Spleen (tissue), 11 donors: ENCODE measurements at regions not wholly inside any gene's neighbourhood (a gene's known extent, or its start where the extent isn't known, plus 50 kb on each side); places are given as distances from the start of the nearest gene placed in this dataset.

Experiments used
- DNase-seq: peaks from one replicate; pipeline ENCODE4 v3.0.0-alpha.2; 2020
- H3K27ac ChIP-seq, 8 donors: fragments of 200-600 bp; sonication (generic) in 7 of 8; 1 replicate in 4 of 8; 2 replicates in 4 of 8; pipeline versions ENCODE4 v1.5.0 to v1.8.0; 2016 to 2021; ENCODE audit warnings: inconsistent platforms in 4 of 8, mild to moderate bottlenecking in 4 of 8, moderate library complexity in 1 of 8
- H3K27me3 ChIP-seq, 7 donors: fragments of 200-600 bp; sonication (generic) in 6 of 7; replicated peaks in 1 of 7; 1 replicate in 4 of 7; 2 replicates in 3 of 7; pipeline versions ENCODE4 v1.5.0 to v1.8.0; 2016 to 2021; ENCODE audit warnings: inconsistent platforms in 3 of 7, mild to moderate bottlenecking in 1 of 7
- H3K36me3 ChIP-seq, 6 donors: fragments of 200-600 bp; sonication (generic) in 5 of 6; 1 replicate in 4 of 6; 2 replicates in 2 of 6; pipeline versions ENCODE4 v1.5.0 to v1.8.0; 2016 to 2021; ENCODE audit warnings: inconsistent platforms in 2 of 6
- H3K4me1 ChIP-seq, 6 donors: fragments of 200-600 bp; sonication (generic) in 5 of 6; 1 replicate in 3 of 6; 2 replicates in 3 of 6; pipeline versions ENCODE4 v1.5.0 to v1.8.0; 2016 to 2021; ENCODE audit warnings: inconsistent platforms in 3 of 6
- H3K4me3 ChIP-seq, 8 donors: fragments of 200-600 bp; sonication (generic) in 7 of 8; 1 replicate in 4 of 8; 2 replicates in 4 of 8; pipeline versions ENCODE4 v1.5.0 to v1.8.0; 2016 to 2021; ENCODE audit warnings: inconsistent platforms in 4 of 8, mild to moderate bottlenecking in 4 of 8, moderate library complexity in 2 of 8
- H3K9me3 ChIP-seq, 8 donors: fragments of 200-600 bp; sonication (generic) in 7 of 8; 1 replicate in 4 of 8; 2 replicates in 4 of 8; pipeline versions ENCODE4 v1.5.0 to v1.8.0; 2016 to 2021; ENCODE audit warnings: inconsistent platforms in 4 of 8
- CTCF ChIP-seq, 11 experiments: fragments of 200-600 bp in 7 of 11; fragments of 450-650 bp in 4 of 11; sonication (generic) in 4 of 11; IDR thresholded peaks in 8 of 11; conservative IDR thresholded peaks in 3 of 11; 1 replicate in 7 of 11; 2 replicates in 4 of 11; pipeline versions ENCODE4 v1.4.0 to v1.8.0; 2016 to 2021; ENCODE audit warnings: antibody characterized with exemption in 11 of 11, inconsistent platforms in 4 of 11, mild to moderate bottlenecking in 1 of 11
- POLR2A ChIP-seq, 3 donors: fragments of 450-650 bp; IDR thresholded peaks; one replicate each; pipeline ENCODE4 v1.5.1; 2017; ENCODE audit warnings: antibody characterized with exemption in 3 of 3, mild to moderate bottlenecking in 1 of 3
- POLR2AphosphoS5 ChIP-seq, 3 donors: sonication (generic); formaldehyde crosslinking; IDR thresholded peaks; one replicate each; pipeline ENCODE4 v1.5.1; 2017; ENCODE audit warnings: antibody characterized with exemption in 3 of 3
- WGBS, 5 donors: extraction: QIAGEN DNeasy Blood & Tissue Kit in 3 of 5; methylation state at CpG; one replicate each; pipeline versions ENCODE4 v1.1.5 to v1.1.7; 2013 to 2018; 5-methylcytosine and 5-hydroxymethylcytosine counted together
- intact Hi-C: fragments of 100-400 bp; cut with DNase I; formaldehyde crosslinking; loops from one replicate; pipeline ENCODE4 v1.15.0; 2023; ENCODE audit warnings: low total_unique reads
- donor health status: healthy with polysubstance abuse.
- donor health status: DM: no; HTN: no; CAD: no; lungs with moderate emphysema.
- donor health status: DM: no; HTN: no; CAD: no.
- donor health status: Bipolar disorder and iron deficiency.
- donor health status: healthy.
- donor health status: DM: no; HTN: no; CAD: no.
- donor health status: DM: yes; HTN: yes; CAD: no.

- H3K4me3 ChIP-seq: no peak overlapping the region
- intact Hi-C loops: loop anchor here (10.0 kb wide), 1 partner anchor 52 kb away; the partner anchor contains the start of gene NABP1
- peak overlapping the region in 3 of 8 donors; percentile 12 to 45 (median 16) for H3K27ac ChIP-seq
- no peaks in the 10 kb centered on the region for H3K9me3 ChIP-seq
- DNase-seq: no peak
- no peaks in the 10 kb centered on the region for H3K27me3 ChIP-seq
- no peak for TF ChIP-seq POLR2A (IDR thresholded peaks at IDR 0.05)
- TF ChIP-seq CTCF (IDR thresholded peaks at IDR 0.05 in 8 of 11, conservative IDR thresholded peaks at IDR 0.05 in 3 of 11): no peak
- TF ChIP-seq POLR2AphosphoS5 (IDR thresholded peaks at IDR 0.05): no peak
- H3K4me1 ChIP-seq: peaks cover 5 to 64% (median 17%) of the 10 kb centered on the region in 6 donors
- WGBS, 5 donors: 79 to 82% (median 80%) methylated on average over 5 of the region's 5 CpGs
- H3K36me3 ChIP-seq: no peaks in the 10 kb centered on the region
Measured at GRCh38 chr2:191622374-191623320, 55.3 kb upstream of the NABP1 start.

- no peaks in the 10 kb centered on the region for H3K27me3 ChIP-seq
- H3K27ac ChIP-seq: peak overlapping the region in 6 of 8 donors; percentile 23 to 77 (median 57)
- peak; percentile 83 for DNase-seq
- WGBS, 5 donors: 23 to 45% (median 36%) methylated on average over 3 of the region's 3 CpGs
- intact Hi-C loops: loop anchor here (10.0 kb wide), 1 partner anchor 50 kb away; the partner anchor contains the start of gene NABP1
- no peaks in the 10 kb centered on the region for H3K9me3 ChIP-seq
- H3K4me3 ChIP-seq: peak overlapping the region in 1 of 8 donors; percentile 22
- H3K36me3 ChIP-seq: no peaks in the 10 kb centered on the region
- TF ChIP-seq POLR2A (IDR thresholded peaks at IDR 0.05): no peak
- peak in 1 of 3 donors; percentile 62 for TF ChIP-seq POLR2AphosphoS5 (IDR thresholded peaks at IDR 0.05)
- no peak for TF ChIP-seq CTCF (IDR thresholded peaks at IDR 0.05 in 8 of 11, conservative IDR thresholded peaks at IDR 0.05 in 3 of 11)
- peaks cover 0 to 52% (median 8%) of the 10 kb centered on the region in 6 donors for H3K4me1 ChIP-seq
Measured at GRCh38 chr2:191625016-191625415, 52.9 kb upstream of the NABP1 start.

GRCh38 chr2:191625446-191625845 lies 52.5 kb upstream of the NABP1 start:
- WGBS, 5 donors: 24 to 56% (median 40%) methylated on average over 2 of the region's 2 CpGs
- H3K27ac ChIP-seq: peak overlapping the region in 5 of 8 donors; percentile 23 to 77 (median 66)
- no peaks in the 10 kb centered on the region for H3K9me3 ChIP-seq

More at GRCh38 chr2:191625446-191625845, 52.5 kb upstream of the NABP1 start:
- intact Hi-C loops: loop anchor here (10.0 kb wide), 1 partner anchor 49 kb away; the partner anchor contains the start of gene NABP1
- TF ChIP-seq CTCF (IDR thresholded peaks at IDR 0.05 in 8 of 11, conservative IDR thresholded peaks at IDR 0.05 in 3 of 11) (no peak), POLR2AphosphoS5 (IDR thresholded peaks at IDR 0.05) (no peak), POLR2A (IDR thresholded peaks at IDR 0.05) (no peak)
- H3K36me3 ChIP-seq: no peaks in the 10 kb centered on the region
- no peak for DNase-seq
- peaks cover 0 to 50% (median 8%) of the 10 kb centered on the region in 6 donors for H3K4me1 ChIP-seq
- H3K4me3 ChIP-seq: peak overlapping the region in 1 of 8 donors; percentile 22
- H3K27me3 ChIP-seq: no peaks in the 10 kb centered on the region
